GM23338 (cell line): ENCODE measurements at regions not wholly inside any gene's neighbourhood (a gene's known extent, or its start where the extent isn't known, plus 50 kb on each side); places are given as distances from the start of the nearest gene placed in this dataset.

ENCODE experiments used
- CREB1 ChIP-seq: fragments of 250-450 bp; sonication (Bioruptor Pico); IDR thresholded peaks from 2 replicates; pipeline ENCODE4 v1.5.0; 2020; ENCODE audit warnings: low read depth, mild to moderate bottlenecking, moderate library complexity
- EZH2 ChIP-seq: fragments of 200-600 bp; sonication (generic); IDR thresholded peaks from one replicate; pipeline ENCODE4 v1.8.0; 2017; ENCODE audit warnings: antibody characterized with exemption, mild to moderate bottlenecking, low read depth; ENCODE audit not compliant: unreplicated experiment
- EZH2phosphoT487 ChIP-seq: fragments of 200-600 bp; sonication (generic); IDR thresholded peaks from one replicate; pipeline ENCODE4 v1.8.1; 2018; ENCODE audit warnings: antibody characterized with exemption; ENCODE audit not compliant: unreplicated experiment
- POLR2AphosphoS5 ChIP-seq: IDR thresholded peaks from 2 replicates; pipeline ENCODE4 v1.6.1; 2016; ENCODE audit warnings: antibody characterized with exemption, low read depth
- TF ChIP-seq, protein P1 (sequence below), 2 experiments: fragments of 200-600 bp in 1 of 2; sonication (generic) in 1 of 2; conservative IDR thresholded peaks; 2 replicates each; pipeline versions ENCODE4 v1.5.1 to v1.6.1; 2016 to 2017; ENCODE audit warnings: antibody characterized with exemption in 2 of 2, low read depth in 2 of 2, mild to moderate bottlenecking in 2 of 2, moderate library complexity in 1 of 2
- TF ChIP-seq, protein P2 (sequence below): IDR thresholded peaks from 2 replicates; pipeline ENCODE4 v1.6.1; 2016; ENCODE audit warnings: antibody characterized with exemption
- TF ChIP-seq, protein P3 (sequence below): IDR thresholded peaks from one replicate; pipeline ENCODE4 v1.6.1; 2018; ENCODE audit warnings: antibody characterized with exemption; ENCODE audit not compliant: unreplicated experiment

DNA sequence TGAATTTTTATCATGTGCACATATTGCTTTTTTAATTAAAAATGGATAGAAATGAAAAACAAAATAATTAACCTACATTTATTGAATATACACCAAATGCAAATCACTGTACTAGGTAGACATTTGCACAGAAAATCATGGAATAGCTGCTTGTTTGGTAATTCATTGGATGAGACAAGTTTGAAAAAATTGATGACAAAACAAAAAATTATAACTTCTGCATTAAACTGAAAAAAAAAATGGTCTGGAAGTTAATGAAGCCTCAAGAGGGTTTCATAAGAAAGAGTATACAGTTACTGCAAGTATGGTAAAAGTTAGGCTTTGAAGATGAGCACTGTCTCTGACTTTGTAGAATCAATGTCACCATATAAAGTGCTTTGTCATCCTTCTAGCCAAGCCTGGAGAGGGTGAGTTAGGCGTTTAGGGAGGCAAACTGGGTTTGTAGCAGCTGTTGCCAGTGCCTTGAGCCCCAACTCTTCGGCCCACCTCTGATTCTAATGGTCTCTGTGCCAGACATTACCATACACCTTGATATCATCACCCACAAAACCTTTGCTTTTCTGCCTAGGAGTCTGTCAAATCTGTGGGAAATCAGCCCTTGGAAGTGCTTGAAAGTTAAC is 291.1 kb upstream of the CLEC14A start:
- TF ChIP-seq, protein P1, sequence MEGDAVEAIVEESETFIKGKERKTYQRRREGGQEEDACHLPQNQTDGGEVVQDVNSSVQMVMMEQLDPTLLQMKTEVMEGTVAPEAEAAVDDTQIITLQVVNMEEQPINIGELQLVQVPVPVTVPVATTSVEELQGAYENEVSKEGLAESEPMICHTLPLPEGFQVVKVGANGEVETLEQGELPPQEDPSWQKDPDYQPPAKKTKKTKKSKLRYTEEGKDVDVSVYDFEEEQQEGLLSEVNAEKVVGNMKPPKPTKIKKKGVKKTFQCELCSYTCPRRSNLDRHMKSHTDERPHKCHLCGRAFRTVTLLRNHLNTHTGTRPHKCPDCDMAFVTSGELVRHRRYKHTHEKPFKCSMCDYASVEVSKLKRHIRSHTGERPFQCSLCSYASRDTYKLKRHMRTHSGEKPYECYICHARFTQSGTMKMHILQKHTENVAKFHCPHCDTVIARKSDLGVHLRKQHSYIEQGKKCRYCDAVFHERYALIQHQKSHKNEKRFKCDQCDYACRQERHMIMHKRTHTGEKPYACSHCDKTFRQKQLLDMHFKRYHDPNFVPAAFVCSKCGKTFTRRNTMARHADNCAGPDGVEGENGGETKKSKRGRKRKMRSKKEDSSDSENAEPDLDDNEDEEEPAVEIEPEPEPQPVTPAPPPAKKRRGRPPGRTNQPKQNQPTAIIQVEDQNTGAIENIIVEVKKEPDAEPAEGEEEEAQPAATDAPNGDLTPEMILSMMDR (conservative IDR thresholded peaks at IDR 0.05; ENCODE audit: low read depth in 2 of 2) = no peak
- TF ChIP-seq POLR2AphosphoS5 (no peak), EZH2phosphoT487 (no peak), EZH2 (no peak), CREB1 (CRISPR knock-in tag) (no peak)
- TF ChIP-seq, protein P2, sequence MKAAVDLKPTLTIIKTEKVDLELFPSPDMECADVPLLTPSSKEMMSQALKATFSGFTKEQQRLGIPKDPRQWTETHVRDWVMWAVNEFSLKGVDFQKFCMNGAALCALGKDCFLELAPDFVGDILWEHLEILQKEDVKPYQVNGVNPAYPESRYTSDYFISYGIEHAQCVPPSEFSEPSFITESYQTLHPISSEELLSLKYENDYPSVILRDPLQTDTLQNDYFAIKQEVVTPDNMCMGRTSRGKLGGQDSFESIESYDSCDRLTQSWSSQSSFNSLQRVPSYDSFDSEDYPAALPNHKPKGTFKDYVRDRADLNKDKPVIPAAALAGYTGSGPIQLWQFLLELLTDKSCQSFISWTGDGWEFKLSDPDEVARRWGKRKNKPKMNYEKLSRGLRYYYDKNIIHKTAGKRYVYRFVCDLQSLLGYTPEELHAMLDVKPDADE = no peak
- TF ChIP-seq, protein P3, sequence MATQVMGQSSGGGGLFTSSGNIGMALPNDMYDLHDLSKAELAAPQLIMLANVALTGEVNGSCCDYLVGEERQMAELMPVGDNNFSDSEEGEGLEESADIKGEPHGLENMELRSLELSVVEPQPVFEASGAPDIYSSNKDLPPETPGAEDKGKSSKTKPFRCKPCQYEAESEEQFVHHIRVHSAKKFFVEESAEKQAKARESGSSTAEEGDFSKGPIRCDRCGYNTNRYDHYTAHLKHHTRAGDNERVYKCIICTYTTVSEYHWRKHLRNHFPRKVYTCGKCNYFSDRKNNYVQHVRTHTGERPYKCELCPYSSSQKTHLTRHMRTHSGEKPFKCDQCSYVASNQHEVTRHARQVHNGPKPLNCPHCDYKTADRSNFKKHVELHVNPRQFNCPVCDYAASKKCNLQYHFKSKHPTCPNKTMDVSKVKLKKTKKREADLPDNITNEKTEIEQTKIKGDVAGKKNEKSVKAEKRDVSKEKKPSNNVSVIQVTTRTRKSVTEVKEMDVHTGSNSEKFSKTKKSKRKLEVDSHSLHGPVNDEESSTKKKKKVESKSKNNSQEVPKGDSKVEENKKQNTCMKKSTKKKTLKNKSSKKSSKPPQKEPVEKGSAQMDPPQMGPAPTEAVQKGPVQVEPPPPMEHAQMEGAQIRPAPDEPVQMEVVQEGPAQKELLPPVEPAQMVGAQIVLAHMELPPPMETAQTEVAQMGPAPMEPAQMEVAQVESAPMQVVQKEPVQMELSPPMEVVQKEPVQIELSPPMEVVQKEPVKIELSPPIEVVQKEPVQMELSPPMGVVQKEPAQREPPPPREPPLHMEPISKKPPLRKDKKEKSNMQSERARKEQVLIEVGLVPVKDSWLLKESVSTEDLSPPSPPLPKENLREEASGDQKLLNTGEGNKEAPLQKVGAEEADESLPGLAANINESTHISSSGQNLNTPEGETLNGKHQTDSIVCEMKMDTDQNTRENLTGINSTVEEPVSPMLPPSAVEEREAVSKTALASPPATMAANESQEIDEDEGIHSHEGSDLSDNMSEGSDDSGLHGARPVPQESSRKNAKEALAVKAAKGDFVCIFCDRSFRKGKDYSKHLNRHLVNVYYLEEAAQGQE = no peak
